ENCODE measurements at regions not wholly inside any gene's neighbourhood (a gene's known extent, or its start where the extent isn't known, plus 50 kb on each side); places are given as distances from the start of the nearest gene placed in this dataset.
"Not testable (repeated sequence)": the region's sequence is repeated elsewhere in the genome, so short reads cannot be mapped to it uniquely, and the experiment has no call there.

DNA sequence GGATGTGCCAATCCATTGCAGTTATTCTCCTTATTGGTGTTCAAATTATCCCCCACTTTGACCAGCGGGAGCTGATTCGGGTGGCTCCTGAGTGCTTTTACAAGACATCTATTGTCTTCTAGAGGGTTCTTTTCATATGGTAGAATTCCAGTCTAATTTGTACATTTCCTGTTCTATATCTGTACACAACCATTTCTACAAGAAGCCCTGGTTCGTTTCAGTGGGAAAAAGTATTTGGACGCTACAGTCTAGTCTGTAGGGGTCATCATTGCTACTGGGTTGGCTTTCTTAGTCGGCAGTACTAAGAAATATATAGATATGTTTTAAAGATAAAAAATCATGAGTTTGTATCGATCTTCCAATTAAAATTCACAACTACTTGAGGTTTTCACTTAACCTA lies 262.6 kb downstream of the MAP2K6 start:
- Histone ChIP-seq H3K27me3 (replicated peaks; ENCODE audit: insufficient read depth) (no peaks in the 10 kb centered on the region), H3K27ac (no peak overlapping the region), H3K4me2 (ENCODE audit: unreplicated experiment) (no peak overlapping the region), H3K4me1 (ENCODE audit: insufficient read depth) (peaks cover 17% of the 10 kb centered on the region), H2AFZ (no peak overlapping the region), H3K9ac (no peak overlapping the region), H3K36me3 (ENCODE audit: low read depth) (no peaks in the 10 kb centered on the region), H3K4me3 (no peak overlapping the region), H4K20me1 (ENCODE audit: insufficient read depth) (no peaks in the 10 kb centered on the region), H3K9me3 (ENCODE audit: low read depth) (no peaks in the 10 kb centered on the region), H3K79me2 (ENCODE audit: insufficient read depth) (no peaks in the 10 kb centered on the region), H3K9me2 (ENCODE audit: insufficient read depth) (no peaks in the 10 kb centered on the region), H3F3A (ENCODE audit: insufficient read depth) (peaks cover 12% of the 10 kb centered on the region)
- DNase-seq: no peak
- TF ChIP-seq EZH2 (IDR thresholded peaks at IDR 0.05; ENCODE audit: insufficient read depth, poor library complexity, severe bottlenecking) (no peak), EZH2phosphoT487 (IDR thresholded peaks at IDR 0.05; ENCODE audit: insufficient read depth, low read depth) (no peak)
- WGBS, 2 experiments (ENCODE audit: low coverage in 1 of 2, low lambda C conversion rate in 2 of 2, missing lambda C conversion rate in 2 of 2): 66 to 71% methylated on average over 6 of the region's 6 CpGs
- in situ Hi-C loops (cut with MboI): no loop called here

DNA sequence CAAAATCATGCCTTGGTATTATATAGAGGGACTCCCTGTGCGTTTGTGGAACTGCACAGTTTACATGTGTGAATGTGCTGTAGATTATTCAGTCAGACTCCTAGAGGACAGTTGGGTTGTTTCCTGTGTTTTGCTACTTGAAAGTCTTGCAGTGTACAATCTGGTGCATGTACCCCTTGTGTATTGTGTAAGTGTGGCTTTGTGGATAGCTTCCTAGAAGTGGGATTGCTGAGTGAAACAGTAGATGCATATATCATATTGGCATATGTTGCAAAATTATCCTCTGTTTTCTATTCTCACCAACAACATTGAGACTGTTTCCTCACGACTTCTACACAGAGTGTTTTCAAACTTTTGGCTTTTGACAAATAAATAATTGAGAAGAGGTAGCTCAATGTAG lies 263.7 kb downstream of the MAP2K6 start:
- no peak for DNase-seq
- Histone ChIP-seq H3K27me3 (replicated peaks; ENCODE audit: insufficient read depth) (no peaks in the 10 kb centered on the region), H2AFZ (no peak overlapping the region), H3K4me3 (no peak overlapping the region), H3K9me3 (ENCODE audit: low read depth) (no peaks in the 10 kb centered on the region), H3K79me2 (ENCODE audit: insufficient read depth) (no peaks in the 10 kb centered on the region), H3K4me2 (ENCODE audit: unreplicated experiment) (no peak overlapping the region), H4K20me1 (ENCODE audit: insufficient read depth) (no peaks in the 10 kb centered on the region), H3K9me2 (ENCODE audit: insufficient read depth) (no peaks in the 10 kb centered on the region), H3K36me3 (ENCODE audit: low read depth) (no peaks in the 10 kb centered on the region), H3K27ac (no peak overlapping the region), H3K4me1 (ENCODE audit: insufficient read depth) (peaks cover 7% of the 10 kb centered on the region), H3F3A (ENCODE audit: insufficient read depth) (peaks cover 4% of the 10 kb centered on the region), H3K9ac (no peak overlapping the region)
- no peak for TF ChIP-seq EZH2 (IDR thresholded peaks at IDR 0.05; ENCODE audit: insufficient read depth, poor library complexity, severe bottlenecking)
- TF ChIP-seq EZH2phosphoT487 (IDR thresholded peaks at IDR 0.05; ENCODE audit: insufficient read depth, low read depth): no peak
- WGBS, 2 experiments (ENCODE audit: low coverage in 1 of 2, low lambda C conversion rate in 2 of 2, missing lambda C conversion rate in 2 of 2): 68 to 73% methylated on average over 2 of the region's 2 CpGs
- in situ Hi-C loops (cut with MboI): no loop called here

DNA sequence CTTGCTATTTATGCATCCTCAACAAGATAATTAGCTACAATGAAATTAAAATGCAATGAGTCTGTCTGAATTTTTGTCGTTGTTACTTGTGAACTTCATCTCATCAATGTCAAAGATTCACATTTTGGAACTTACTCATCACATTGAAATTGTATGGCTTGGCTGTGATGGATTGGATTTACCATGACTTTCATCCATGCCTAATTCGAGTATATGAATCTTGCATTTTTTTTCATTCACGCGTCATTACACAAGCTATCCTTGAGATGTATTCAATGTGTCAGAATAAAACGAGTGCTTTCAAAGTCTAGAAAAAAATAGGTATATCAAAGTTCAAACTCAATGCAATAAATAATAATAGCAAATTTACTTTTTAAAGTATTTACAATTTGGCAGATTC lies 265.3 kb downstream of the MAP2K6 start:
- Histone ChIP-seq H3K27ac (no peak overlapping the region), H3K9me3 (ENCODE audit: low read depth) (no peaks in the 10 kb centered on the region), H3F3A (ENCODE audit: insufficient read depth) (no peaks in the 10 kb centered on the region), H4K20me1 (ENCODE audit: insufficient read depth) (no peaks in the 10 kb centered on the region), H3K4me3 (no peak overlapping the region), H3K9me2 (ENCODE audit: insufficient read depth) (no peaks in the 10 kb centered on the region), H3K4me2 (ENCODE audit: unreplicated experiment) (no peak overlapping the region), H2AFZ (no peak overlapping the region), H3K4me1 (ENCODE audit: insufficient read depth) (no peaks in the 10 kb centered on the region), H3K9ac (no peak overlapping the region), H3K79me2 (ENCODE audit: insufficient read depth) (no peaks in the 10 kb centered on the region), H3K27me3 (replicated peaks; ENCODE audit: insufficient read depth) (no peaks in the 10 kb centered on the region), H3K36me3 (ENCODE audit: low read depth) (no peaks in the 10 kb centered on the region)
- WGBS, 2 experiments (ENCODE audit: low coverage in 1 of 2, low lambda C conversion rate in 2 of 2, missing lambda C conversion rate in 2 of 2): 84 to 88% methylated on average over 5 of the region's 5 CpGs
- no peak for TF ChIP-seq EZH2phosphoT487 (IDR thresholded peaks at IDR 0.05; ENCODE audit: insufficient read depth, low read depth)
- TF ChIP-seq EZH2 (IDR thresholded peaks at IDR 0.05; ENCODE audit: insufficient read depth, poor library complexity, severe bottlenecking): no peak
- no peak for DNase-seq
- in situ Hi-C loops (cut with MboI): no loop called here

DNA sequence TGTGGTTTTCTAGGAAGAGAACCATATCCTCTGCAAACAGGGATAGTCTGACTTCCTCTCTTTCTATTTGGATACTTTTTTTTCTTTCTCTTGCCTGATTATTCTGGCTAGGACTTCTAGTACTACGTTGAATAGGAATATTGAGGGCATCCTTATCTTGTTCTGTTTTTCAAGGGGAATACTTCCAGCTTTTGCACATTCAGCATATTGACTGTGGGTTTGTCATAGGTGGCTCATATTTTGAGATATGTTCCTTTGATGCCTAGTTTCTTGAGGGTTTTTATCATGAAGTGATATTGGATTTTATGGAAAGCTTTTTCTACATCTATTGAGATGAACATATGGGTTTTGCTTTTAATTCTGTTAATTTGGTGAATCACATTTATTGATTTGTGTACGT lies 269.8 kb downstream of the MAP2K6 start:
- Histone ChIP-seq H2AFZ (no peak overlapping the region), H3K9me3 (ENCODE audit: low read depth) (no peaks in the 10 kb centered on the region), H3K4me1 (ENCODE audit: insufficient read depth) (no peaks in the 10 kb centered on the region), H3K27ac (no peak overlapping the region), H3K9me2 (ENCODE audit: insufficient read depth) (no peaks in the 10 kb centered on the region), H3K79me2 (ENCODE audit: insufficient read depth) (no peaks in the 10 kb centered on the region), H4K20me1 (ENCODE audit: insufficient read depth) (no peaks in the 10 kb centered on the region), H3K4me3 (no peak overlapping the region), H3K4me2 (ENCODE audit: unreplicated experiment) (no peak overlapping the region), H3K9ac (no peak overlapping the region), H3K27me3 (replicated peaks; ENCODE audit: insufficient read depth) (no peaks in the 10 kb centered on the region), H3F3A (ENCODE audit: insufficient read depth) (no peaks in the 10 kb centered on the region), H3K36me3 (ENCODE audit: low read depth) (no peaks in the 10 kb centered on the region)
- TF ChIP-seq EZH2phosphoT487 (IDR thresholded peaks at IDR 0.05; ENCODE audit: insufficient read depth, low read depth) (no peak), EZH2 (IDR thresholded peaks at IDR 0.05; ENCODE audit: insufficient read depth, poor library complexity, severe bottlenecking) (no peak)
- no peak for DNase-seq
- in situ Hi-C loops (cut with MboI): no loop called here
- 73 to 75% methylated on average over 2 of the region's 2 CpGs for WGBS, 2 experiments (ENCODE audit: low coverage in 1 of 2, low lambda C conversion rate in 2 of 2, missing lambda C conversion rate in 2 of 2)

DNA sequence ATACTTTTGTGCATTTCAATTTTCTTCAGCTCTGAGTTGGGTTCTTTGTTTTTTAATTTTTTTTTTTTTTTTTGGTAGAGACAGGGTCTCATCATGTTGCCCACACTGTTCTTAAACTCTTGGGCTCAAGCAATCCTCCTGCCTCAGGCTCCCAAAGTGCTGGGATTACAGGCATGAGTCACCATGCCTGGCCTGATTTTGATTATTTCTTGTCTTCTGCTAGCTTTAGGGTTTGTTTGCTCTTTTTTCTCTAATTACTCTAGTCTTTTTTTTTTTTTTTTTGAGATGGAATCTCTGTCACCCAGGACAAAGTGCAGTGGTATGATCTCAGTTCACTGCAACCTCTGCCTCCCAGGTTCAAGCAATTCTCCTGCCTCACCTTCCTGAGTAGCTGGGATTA lies 270.7 kb downstream of the MAP2K6 start:
- H3F3A ChIP-seq (ENCODE audit: insufficient read depth); H3K36me3 ChIP-seq (ENCODE audit: low read depth); H4K20me1 ChIP-seq (ENCODE audit: insufficient read depth); H3K9me3 ChIP-seq (ENCODE audit: low read depth); H3K79me2 ChIP-seq (ENCODE audit: insufficient read depth); H3K4me1 ChIP-seq (ENCODE audit: insufficient read depth); H3K4me2 ChIP-seq (ENCODE audit: unreplicated experiment); H2AFZ ChIP-seq; H3K9me2 ChIP-seq (ENCODE audit: insufficient read depth); H3K4me3 ChIP-seq; in situ Hi-C loops (cut with MboI); H3K27ac ChIP-seq; H3K9ac ChIP-seq; H3K27me3 ChIP-seq (replicated peaks; ENCODE audit: insufficient read depth): not testable (repeated sequence)
- peak; percentile 1 for DNase-seq

All from GM23248 (cell line).